Neural progenitor cell (in vitro differentiated cells): ENCODE measurements at regions not wholly inside any gene's neighbourhood (a gene's known extent, or its start where the extent isn't known, plus 50 kb on each side); places are given as distances from the start of the nearest gene placed in this dataset.

Source experiments
- CTCF ChIP-seq: fragments of 200-600 bp; sonication (generic); IDR thresholded peaks from 2 replicates; pipeline ENCODE4 v1.5.1; 2017; ENCODE audit warnings: antibody characterized with exemption, mild to moderate bottlenecking
- EZH2 ChIP-seq: fragments of 200-600 bp; sonication (generic); IDR thresholded peaks from 2 replicates; pipeline ENCODE4 v1.6.1; 2017; ENCODE audit warnings: antibody characterized with exemption, mild to moderate bottlenecking, moderate library complexity

GRCh38 chr19:32061315-32061714 lies 284.1 kb upstream of the ZNF507 start:
- TF ChIP-seq CTCF (no peak), EZH2 (no peak)
